Dendritic cell treated with granulocyte-macrophage colony-stimulating factor and Interleukin-4, amounts not matched to agents 40 ng/mL and 50 ng/mL, for 4 days (primary cell): ENCODE measurements at regions not wholly inside any gene's neighbourhood (a gene's known extent, or its start where the extent isn't known, plus 50 kb on each side); places are given as distances from the start of the nearest gene placed in this dataset.

ENCODE experiments used
- H3K27ac Mint-ChIP-seq: one replicate; pipeline ENCODE4 v1.8.0; 2022; ENCODE audit warnings: mild to moderate bottlenecking, mixed read lengths
- H3K27me3 Mint-ChIP-seq: one replicate; pipeline ENCODE4 v1.8.0; 2022; ENCODE audit warnings: mild to moderate bottlenecking, mixed read lengths
- H3K36me3 Mint-ChIP-seq: one replicate; pipeline ENCODE4 v1.8.0; 2022; ENCODE audit warnings: low read depth, mixed read lengths
- H3K4me1 Mint-ChIP-seq: one replicate; pipeline ENCODE4 v1.8.0; 2022; ENCODE audit warnings: low read depth, mixed read lengths
- H3K4me3 Mint-ChIP-seq: one replicate; pipeline ENCODE4 v1.8.0; 2022; ENCODE audit warnings: mild to moderate bottlenecking, moderate library complexity, mixed read lengths
- H3K9me3 Mint-ChIP-seq: one replicate; pipeline ENCODE4 v1.8.0; 2022; ENCODE audit warnings: mixed read lengths
- intact Hi-C: fragments of 100-400 bp; cut with micrococcal nuclease; formaldehyde crosslinking; loops from one replicate; pipeline ENCODE4 v1.15.0; 2022

GRCh38 chr6:148273962-148274752 lies 68.5 kb upstream of the SASH1 start:
- H3K4me3 Mint-ChIP-seq, result no peak overlapping the region
- H3K36me3 Mint-ChIP-seq, result no peaks in the 10 kb centered on the region
- intact Hi-C loops, result no loop called here
- H3K27me3 Mint-ChIP-seq, result peaks cover 11% of the 10 kb centered on the region
- no peaks in the 10 kb centered on the region for H3K4me1 Mint-ChIP-seq
- no peaks in the 10 kb centered on the region for H3K9me3 Mint-ChIP-seq
- H3K27ac Mint-ChIP-seq, result no peak overlapping the region

DNA sequence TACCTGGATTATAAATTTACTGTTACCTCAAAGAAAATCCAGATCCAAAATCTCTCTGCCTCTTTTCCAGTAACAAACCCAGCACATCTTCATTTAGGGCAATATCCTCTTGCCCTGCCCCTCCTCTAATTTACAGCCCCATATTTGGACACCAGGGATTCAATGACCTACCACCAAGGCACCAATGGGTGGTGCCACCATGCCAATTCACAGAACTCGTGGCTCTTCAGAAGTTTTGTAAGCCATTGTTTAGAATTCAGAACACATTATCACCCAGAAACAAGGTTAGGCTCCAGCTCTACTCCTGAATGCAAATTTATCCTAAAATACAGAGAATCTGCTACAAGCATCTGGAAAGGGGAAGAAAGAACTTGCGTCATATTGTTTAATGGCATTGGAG lies 67.8 kb upstream of the SASH1 start:
- H3K4me1 Mint-ChIP-seq, result no peaks in the 10 kb centered on the region
- intact Hi-C loops, result no loop called here
- H3K9me3 Mint-ChIP-seq, result no peaks in the 10 kb centered on the region
- peaks cover 9% of the 10 kb centered on the region for H3K27me3 Mint-ChIP-seq
- H3K27ac Mint-ChIP-seq, result no peak overlapping the region
- no peaks in the 10 kb centered on the region for H3K36me3 Mint-ChIP-seq
- H3K4me3 Mint-ChIP-seq, result no peak overlapping the region

GRCh38 chr6:148285205-148285604 lies 57.4 kb upstream of the SASH1 start:
- H3K36me3 Mint-ChIP-seq, result no peaks in the 10 kb centered on the region
- H3K27ac Mint-ChIP-seq, result no peak overlapping the region
- no peaks in the 10 kb centered on the region for H3K4me1 Mint-ChIP-seq
- H3K9me3 Mint-ChIP-seq, result no peaks in the 10 kb centered on the region
- no peak overlapping the region for H3K4me3 Mint-ChIP-seq
- intact Hi-C loops, result no loop called here
- H3K27me3 Mint-ChIP-seq, result peaks cover 30% of the 10 kb centered on the region

DNA sequence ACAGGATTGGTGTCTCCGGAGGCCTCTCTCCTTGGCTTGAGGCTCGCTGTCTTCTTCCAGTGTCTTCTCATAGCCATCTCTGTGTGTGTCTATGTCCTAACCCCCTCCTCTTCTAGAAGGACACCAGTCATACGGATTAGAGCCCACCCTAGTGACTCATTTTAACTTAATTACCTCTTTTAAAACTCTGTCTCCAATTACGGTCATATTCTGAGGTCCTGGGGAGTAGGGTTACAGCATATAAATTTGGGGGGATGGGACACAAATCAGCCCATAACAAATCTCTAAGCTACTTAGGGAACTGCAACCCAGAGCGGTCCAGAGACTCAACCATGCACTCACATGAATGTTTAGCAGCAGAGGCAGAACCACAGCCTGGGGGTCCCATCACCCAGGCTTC lies 56.1 kb upstream of the SASH1 start:
- intact Hi-C loops, result no loop called here
- Mint-ChIP-seq H3K9me3 (no peaks in the 10 kb centered on the region), H3K36me3 (no peaks in the 10 kb centered on the region), H3K4me3 (no peak overlapping the region), H3K27me3 (peaks cover 29% of the 10 kb centered on the region), H3K27ac (no peak overlapping the region), H3K4me1 (no peaks in the 10 kb centered on the region)

GRCh38 chr6:148287623-148288333 lies 54.9 kb upstream of the SASH1 start:
- Mint-ChIP-seq H3K27me3 (peaks cover 26% of the 10 kb centered on the region), H3K27ac (no peak overlapping the region), H3K9me3 (no peaks in the 10 kb centered on the region), H3K4me3 (no peak overlapping the region), H3K4me1 (no peaks in the 10 kb centered on the region), H3K36me3 (no peaks in the 10 kb centered on the region)
- intact Hi-C loops, result no loop called here

GRCh38 chr6:148288541-148288940 lies 54.1 kb upstream of the SASH1 start:
- no peak overlapping the region for H3K4me3 Mint-ChIP-seq
- H3K27ac Mint-ChIP-seq, result no peak overlapping the region
- intact Hi-C loops, result no loop called here
- no peaks in the 10 kb centered on the region for H3K4me1 Mint-ChIP-seq
- H3K27me3 Mint-ChIP-seq, result peaks cover 24% of the 10 kb centered on the region
- no peaks in the 10 kb centered on the region for H3K36me3 Mint-ChIP-seq
- no peaks in the 10 kb centered on the region for H3K9me3 Mint-ChIP-seq

DNA sequence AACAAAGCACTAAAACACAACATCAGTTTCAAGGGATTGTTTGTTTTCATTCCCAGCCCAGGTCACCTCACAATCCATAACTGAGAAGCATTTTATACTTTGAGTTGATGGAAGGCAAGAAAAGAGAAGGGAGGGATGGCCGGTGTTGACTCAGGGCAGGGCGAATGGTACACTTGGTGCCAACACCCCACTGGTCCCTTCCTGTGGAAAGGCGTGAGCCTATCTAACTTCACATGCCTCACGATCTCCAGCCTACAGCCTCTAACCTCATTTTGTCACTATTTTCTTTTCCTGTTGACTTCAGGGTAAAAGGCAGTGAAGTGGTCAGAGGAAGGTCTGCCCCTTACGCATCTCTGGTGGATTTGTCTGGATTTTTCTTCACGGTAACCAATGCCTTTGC lies 53.5 kb upstream of the SASH1 start:
- no peak overlapping the region for H3K27ac Mint-ChIP-seq
- H3K27me3 Mint-ChIP-seq, result peaks cover 24% of the 10 kb centered on the region
- H3K9me3 Mint-ChIP-seq, result no peaks in the 10 kb centered on the region
- intact Hi-C loops, result no loop called here
- no peak overlapping the region for H3K4me3 Mint-ChIP-seq
- no peaks in the 10 kb centered on the region for H3K4me1 Mint-ChIP-seq
- H3K36me3 Mint-ChIP-seq, result no peaks in the 10 kb centered on the region

GRCh38 chr6:148291876-148292275 lies 50.8 kb upstream of the SASH1 start:
- Mint-ChIP-seq H3K4me1 (no peaks in the 10 kb centered on the region), H3K4me3 (no peak overlapping the region), H3K36me3 (no peaks in the 10 kb centered on the region), H3K27ac (no peak overlapping the region), H3K9me3 (no peaks in the 10 kb centered on the region), H3K27me3 (peaks cover 22% of the 10 kb centered on the region)
- intact Hi-C loops, result no loop called here
